ENCODE measurements at regions not wholly inside any gene's neighbourhood (a gene's known extent, or its start where the extent isn't known, plus 50 kb on each side); places are given as distances from the start of the nearest gene placed in this dataset.

- TF ChIP-seq CTCF (IDR thresholded peaks at IDR 0.05), result no peak
- TF ChIP-seq POLR2A (IDR thresholded peaks at IDR 0.05), result no peak
Measured at GRCh38 chr6:91221072-91221720, 634.3 kb upstream of the MAP3K7 start.

Data from thyroid gland (tissue), 4 donors.